ENCODE measurements at regions not wholly inside any gene's neighbourhood (a gene's known extent, or its start where the extent isn't known, plus 50 kb on each side); places are given as distances from the start of the nearest gene placed in this dataset.

DNA sequence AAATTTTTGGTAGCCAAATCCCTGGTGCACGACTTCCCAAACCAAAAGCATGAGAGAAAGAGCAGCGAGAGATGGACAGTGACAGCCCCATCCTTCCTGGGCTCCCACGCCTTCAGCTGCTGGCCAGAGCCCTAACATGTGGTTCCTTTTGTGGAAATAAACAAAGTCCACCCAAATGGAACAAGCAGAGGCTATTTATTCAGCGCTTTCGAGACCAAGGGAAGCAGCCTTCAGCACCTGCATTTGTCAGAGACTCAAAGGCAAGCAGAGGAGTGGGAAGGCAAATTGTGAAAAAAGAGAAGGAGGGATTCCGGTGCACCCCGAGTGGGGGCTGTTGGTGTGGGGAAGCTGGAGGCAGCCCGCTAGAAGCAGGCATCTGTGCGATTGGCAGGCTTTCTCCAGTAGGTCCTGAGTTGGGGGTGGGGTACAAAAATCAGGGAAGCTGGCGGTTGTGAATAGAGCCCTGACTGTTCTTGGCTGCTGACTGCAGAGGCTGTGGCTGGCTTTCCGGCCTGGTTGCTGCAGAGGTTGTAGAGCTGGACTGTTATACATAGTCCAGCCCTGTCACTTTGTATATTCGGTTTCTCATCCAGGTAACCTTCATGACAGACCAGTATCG is 427.2 kb downstream of the OCA2 start:
- ATAC-seq (no peak), DNase-seq (no peak)

GRCh38 chr15:27670486-27671209 is 428.5 kb downstream of the OCA2 start:
- DNase-seq (no peak), ATAC-seq (no peak)

GRCh38 chr15:27669641-27670040 is 429.5 kb downstream of the OCA2 start:
- no peak for ATAC-seq

GRCh38 chr15:27668471-27669220 is 430.5 kb downstream of the OCA2 start:
- ATAC-seq = no peak

More at GRCh38 chr15:27669641-27670040, 429.5 kb downstream of the OCA2 start:
- no peak for DNase-seq

DNA sequence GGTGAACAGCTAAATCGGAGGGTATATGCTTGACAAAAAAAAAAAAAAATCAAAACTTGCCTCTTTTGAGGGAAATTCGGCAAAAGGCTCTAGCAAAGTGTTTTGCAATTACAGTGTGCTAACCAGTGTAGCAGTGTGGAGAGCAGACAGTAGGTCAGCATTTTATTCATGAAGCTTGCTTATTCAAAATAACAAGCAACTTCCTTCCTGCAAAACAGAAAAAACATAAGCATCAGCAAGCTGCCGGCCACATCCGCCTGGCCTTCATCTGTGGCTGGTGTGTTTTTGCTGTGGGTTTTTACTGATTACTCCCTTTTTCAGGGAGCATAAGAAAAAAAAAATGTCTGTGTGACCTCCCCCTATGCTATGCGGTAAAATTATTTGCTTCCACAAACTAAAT is 434.1 kb downstream of the OCA2 start:
- DNase-seq = no peak
- no peak for ATAC-seq

More at GRCh38 chr15:27668471-27669220, 430.5 kb downstream of the OCA2 start:
- no peak for DNase-seq

DNA sequence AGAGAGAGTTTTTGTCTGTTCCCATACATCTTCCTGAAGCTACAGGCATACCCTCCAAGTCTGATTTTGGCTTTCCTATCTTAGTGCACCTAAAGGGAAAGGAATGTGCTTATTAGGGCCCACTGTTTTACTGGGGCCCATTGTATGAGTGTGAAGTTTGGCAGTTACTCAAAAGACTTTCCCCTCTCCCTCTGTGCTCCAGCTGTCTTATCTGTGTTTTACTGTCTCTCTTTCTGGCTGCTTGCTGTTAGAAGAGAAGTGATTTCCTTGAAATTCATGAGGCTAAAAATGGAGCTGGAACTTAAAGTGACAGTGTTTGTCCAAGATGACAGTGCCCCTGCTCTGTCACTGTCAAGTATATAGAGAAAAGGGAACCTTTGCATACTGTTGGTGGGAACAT is 436.2 kb downstream of the OCA2 start:
- ATAC-seq (no peak), DNase-seq (no peak)

GRCh38 chr15:27660676-27661075 is 438.4 kb downstream of the OCA2 start:
- no peak for DNase-seq

DNA sequence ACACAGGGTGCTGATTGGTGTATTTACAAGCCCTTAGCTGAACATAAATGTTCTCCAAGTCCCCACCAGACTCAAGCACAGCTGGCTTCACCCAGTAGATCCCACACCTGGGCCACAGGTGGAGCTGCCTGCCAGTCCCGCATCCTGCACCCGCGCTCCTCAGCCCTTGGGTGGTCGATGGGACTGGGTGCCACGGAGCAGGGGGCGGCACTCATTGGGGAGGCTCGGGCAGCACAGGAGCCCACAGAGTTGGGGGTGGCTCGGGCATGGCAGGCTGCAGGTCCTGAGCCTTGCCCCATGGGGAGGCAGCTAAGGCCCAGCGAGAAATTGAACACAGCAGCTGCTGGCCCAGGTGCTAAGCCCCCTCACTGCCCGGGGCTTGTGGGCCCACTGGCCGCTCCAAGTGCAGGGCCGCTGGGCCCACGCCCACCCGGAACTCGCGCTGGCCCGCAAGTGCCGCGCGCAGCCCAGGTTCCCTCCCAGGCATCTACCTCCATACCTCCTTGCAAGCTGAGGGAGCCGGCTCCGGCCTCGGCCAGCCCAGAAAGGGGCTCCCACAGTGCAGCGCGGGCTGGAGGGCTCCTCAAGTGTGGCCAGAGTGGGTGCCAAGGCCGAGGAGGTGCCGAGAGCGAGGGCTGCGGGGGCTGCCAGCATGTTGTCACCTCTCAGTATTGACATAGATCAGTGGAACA is 442.7 kb downstream of the OCA2 start:
- ATAC-seq (no peak), DNase-seq (no peak)

More at GRCh38 chr15:27660676-27661075, 438.4 kb downstream of the OCA2 start:
- no peak for ATAC-seq

DNA sequence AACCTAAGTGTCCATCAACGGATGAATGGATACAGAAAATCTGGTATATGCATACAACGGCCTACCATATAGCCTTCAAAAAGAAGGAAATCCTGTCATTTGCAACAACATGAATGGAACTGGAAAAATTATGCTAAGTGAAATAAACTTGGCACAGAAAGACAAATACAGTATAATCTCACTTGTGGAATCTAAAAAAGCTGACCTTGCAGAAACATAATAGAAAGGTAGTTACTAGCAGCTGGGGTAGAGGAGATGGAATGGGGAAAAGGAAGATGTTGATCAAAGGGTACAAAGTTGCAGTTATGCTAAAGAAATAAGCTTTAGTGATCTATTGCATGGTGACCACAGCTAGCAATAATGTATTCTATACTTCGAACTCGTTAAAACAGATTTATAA is 444.1 kb downstream of the OCA2 start:
- no peak for DNase-seq
- no peak for ATAC-seq

DNA sequence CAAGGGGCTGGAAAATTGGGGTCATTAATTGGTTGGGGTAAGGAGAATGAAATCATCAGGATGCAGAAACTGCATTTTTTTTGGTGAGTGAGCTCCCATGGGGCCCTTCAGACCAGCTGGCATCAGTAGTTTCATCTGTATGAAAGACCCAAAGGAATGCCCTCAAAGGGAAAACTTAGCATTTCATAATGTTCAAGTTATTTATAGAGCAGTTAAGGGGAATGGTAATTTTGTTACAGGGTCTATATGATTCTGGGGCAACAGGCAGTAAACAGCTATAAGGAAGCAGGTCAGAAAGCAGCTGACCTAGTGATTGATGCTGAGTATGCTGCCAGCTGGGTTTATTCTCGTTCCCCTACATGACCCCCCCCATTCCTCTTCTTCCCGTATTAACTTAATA is 448.9 kb downstream of the OCA2 start:
- no peak for DNase-seq
- ATAC-seq = no peak

DNA sequence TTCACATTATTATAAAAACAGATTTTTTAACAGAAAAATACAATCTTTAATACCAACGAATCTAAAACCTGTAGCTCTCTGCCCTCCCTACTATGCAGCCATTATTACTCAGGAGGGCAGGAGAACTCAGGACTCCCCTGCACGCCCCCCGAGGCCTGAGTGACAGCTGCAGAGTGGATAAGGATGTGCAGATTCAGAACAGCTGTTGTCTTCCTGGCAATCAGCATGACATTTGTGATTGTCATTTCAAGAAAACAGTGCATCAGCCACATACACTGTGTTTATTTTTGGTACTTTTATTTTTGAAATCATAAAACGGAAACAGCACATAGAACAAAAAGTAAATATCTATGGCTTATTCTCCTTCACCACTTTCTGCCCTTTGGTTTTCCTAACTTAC is 450.8 kb downstream of the OCA2 start:
- no peak for ATAC-seq

DNA sequence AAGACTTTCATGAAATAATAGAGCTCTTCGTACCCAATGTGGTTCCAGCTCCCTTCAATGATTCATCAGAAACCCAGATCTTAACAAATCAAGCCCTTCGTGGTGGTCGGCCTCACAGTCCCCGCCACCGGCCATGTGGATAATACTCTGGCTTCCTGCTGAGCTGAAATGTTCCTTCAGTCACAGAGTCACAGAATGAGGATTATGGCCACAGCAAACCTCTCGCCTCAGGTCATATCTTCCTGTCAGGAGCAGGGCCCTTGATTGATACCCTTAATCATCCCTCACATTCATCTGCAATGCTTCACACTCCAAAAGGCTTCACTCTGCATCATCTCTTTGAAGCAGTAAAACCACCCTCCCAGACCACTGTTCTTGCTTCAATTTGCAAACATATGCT is 452.6 kb downstream of the OCA2 start:
- DNase-seq (no peak), ATAC-seq (no peak)

More for the DNA sequence above, 450.8 kb downstream of the OCA2 start:
- DNase-seq = no peak

- DNase-seq = no peak
- no peak for ATAC-seq
Observed at GRCh38 chr15:27645672-27646071, 453.4 kb downstream of the OCA2 start.

DNA sequence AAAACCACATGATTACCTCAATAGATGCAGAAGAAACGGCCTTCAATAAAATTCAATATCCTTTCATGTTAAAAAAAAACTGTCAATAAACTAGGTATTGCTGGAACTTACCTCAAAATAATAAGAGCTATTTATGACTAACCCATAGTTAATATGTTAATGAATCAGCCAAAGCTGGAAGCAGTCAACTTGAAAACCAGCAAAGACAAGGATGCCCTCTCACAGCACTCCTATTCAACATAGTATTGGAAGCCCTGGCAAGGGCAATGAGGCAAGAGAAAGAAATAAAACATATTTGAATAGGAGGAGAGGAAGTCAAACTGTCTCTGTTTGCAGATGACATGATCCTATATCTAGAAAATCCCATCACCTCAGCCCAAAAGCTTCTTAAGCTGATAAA is 456.1 kb downstream of the OCA2 start:
- ATAC-seq (no peak), DNase-seq (no peak)

DNA sequence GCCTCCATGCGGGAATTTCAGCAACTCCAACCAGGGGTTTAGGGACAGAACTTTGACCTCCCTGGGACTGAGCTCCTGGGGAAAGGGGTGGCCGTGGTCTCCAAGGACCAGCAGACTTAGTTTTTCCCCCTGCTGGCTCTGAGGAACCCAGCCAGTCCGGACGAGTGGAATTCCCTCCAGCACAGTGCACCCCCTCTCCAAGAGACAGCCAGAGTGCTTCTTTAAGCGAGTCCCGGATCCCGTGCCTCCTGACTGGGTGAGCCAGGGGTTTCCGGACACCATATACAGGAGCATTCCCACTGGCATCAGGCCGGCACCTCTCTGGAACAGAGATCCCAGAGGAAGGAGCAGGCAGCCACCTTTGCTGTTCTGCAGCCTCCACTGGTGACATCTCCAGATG is 459.5 kb downstream of the OCA2 start:
- DNase-seq (no peak), ATAC-seq (no peak)

GRCh38 chr15:27638958-27639357 is 460.2 kb downstream of the OCA2 start:
- ATAC-seq (no peak), DNase-seq (no peak)

GRCh38 chr15:27635916-27636315 is 463.2 kb downstream of the OCA2 start:
- ATAC-seq (no peak), DNase-seq (no peak)

GRCh38 chr15:27628486-27628885 is 470.6 kb downstream of the OCA2 start:
- ATAC-seq (no peak), DNase-seq (no peak)

- ATAC-seq (no peak), DNase-seq (no peak)
Observed at GRCh38 chr15:27627623-27628022, 471.5 kb downstream of the OCA2 start.

GRCh38 chr15:27623560-27624305 is 475.4 kb downstream of the OCA2 start:
- DNase-seq (no peak), ATAC-seq (no peak)

GRCh38 chr15:27623149-27623548 is 476.0 kb downstream of the OCA2 start:
- ATAC-seq (no peak), DNase-seq (no peak)

- DNase-seq (no peak), ATAC-seq (no peak)
Observed at GRCh38 chr15:27622371-27622770, 476.7 kb downstream of the OCA2 start.

Measured in stimulated activated naive CD8-positive, alpha-beta T cell treated with anti-CD3 and anti-CD28 coated beads, Interleukin-15, Interleukin-2, amounts not matched to agents 100 U/mL and 50 U/mL, for 24 hours (primary cell).